ENCODE measurements at regions not wholly inside any gene's neighbourhood (a gene's known extent, or its start where the extent isn't known, plus 50 kb on each side); places are given as distances from the start of the nearest gene placed in this dataset.

DNA sequence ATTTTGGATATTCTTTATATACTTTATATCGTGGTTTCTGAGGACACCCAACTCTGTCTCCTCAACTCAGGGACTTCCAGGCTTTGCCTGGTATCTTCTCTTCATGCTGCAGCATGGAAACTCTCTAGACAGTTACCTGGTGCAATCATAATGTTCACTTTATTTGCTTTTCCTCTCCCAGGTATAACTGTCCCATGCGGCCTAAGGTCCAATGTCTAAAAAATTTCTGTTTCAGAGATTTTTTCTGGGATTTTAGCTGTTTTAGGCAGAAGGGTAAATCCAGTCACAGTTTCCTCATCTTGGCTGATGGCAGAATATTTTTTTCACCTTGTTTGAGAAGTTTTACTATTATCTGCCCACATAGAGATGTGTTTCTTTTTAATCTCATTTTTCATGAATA is 139.9 kb upstream of the KCNMB2 start:
- no peak for DNase-seq

DNA sequence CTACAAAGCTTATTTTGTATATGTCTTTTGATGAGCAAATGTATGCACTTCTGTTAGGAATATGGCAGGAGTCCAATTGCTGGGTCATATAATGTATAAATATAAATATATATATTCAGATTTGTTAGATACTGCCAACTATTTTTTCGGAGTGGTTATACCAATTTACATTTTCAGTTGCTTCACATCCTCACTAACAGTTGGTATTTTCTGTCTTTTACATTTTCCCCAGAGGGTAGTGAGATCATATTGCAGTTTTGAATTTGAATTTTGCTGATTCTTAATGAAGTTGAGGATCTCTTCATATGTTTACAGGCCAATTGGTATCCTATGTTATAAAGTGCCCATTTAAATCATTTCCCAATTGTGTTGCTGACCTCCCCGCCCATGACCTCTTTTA is 139.0 kb upstream of the KCNMB2 start:
- no peak for DNase-seq

DNA sequence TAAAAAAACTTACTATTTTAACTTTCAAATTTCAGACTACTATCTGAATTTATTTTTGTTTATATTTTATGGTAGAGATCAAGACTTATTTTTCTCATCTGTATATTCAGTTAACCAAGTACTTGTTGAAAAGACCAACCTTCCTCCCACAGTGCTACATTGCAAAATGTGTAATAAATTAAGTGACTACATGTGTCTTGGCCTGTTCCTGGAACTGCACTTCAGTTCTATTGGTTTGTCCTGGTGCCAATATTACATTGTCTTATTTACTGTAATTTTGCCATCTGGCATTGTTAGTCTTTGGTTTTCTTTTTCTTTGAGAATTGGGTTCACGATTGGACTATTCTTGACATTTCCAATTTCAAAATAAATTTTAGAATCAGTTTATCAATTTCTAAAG is 138.4 kb upstream of the KCNMB2 start:
- no peak for DNase-seq

DNA sequence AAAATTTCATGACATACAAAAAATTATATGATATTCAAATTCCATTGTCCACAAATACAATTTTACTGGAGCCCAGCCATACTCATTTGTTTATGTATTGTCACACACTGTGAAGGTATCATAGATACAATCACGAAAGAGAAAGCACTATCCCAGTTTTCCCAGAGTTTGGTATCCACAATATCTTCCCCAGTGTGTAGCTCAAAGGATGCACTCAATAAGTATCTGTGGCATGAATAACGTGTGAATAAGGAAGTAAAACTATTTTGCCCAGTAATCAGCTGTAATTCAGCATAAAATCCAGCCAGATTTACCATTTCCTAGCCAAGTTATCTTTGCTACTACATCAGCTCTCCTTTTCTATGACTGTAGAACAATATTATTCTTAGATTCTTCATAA is 131.3 kb upstream of the KCNMB2 start:
- no peak for DNase-seq

DNA sequence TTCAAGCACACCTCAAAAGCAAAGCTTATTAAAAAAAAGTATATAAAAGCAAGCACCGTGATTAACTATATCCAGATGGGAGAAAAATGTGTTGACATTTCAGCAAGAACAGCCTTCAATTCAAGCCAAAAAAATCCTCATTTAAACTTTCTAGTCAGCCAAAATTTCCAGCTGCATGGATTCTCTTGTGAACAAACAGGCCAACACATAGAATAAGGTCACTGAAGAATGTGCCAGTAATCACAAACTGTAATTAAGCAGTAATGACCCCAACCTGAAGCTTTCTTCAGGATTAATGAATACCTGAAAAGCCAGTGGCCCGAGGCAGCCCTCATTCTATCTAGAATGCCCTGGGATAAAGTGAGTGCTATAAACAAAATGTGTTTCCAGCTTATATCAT is 130.7 kb upstream of the KCNMB2 start:
- DNase-seq = no peak

DNA sequence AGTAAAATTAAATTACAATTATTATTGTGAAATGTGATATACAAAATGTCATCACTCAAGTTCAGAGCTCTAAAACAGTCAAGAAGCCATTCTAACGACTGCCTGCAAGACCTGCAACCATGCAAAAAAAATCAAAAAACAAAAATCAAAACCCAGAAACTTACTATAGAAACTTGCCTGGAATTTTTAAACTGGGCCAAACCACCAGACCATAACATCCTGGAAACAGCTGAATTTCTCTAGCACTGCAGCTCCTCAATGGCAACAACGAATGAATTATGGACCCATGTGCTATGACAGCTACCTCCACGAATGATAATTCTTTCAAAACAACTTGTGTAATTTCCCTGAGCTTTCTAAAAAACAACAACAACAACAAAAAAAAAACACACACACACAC is 130.0 kb upstream of the KCNMB2 start:
- no peak for DNase-seq

DNA sequence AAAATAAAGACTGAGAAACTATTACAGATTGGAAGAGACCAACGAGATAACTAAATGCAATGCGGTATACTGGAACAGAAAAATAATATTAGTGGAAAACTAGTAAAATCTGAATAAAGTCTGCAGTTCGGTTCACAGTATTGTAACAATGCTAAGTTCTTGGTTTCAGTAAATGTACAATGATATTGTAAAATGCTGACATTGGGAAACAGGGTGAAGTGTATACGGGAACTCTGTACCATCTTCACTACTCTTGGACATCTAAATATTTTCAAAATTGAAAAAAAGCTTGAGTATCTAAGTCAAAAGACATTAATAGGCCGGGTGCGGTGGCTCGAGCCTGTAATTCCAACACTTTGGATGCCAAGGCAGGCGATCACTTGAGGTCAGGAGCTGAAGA is 120.9 kb upstream of the KCNMB2 start:
- DNase-seq = no peak

DNA sequence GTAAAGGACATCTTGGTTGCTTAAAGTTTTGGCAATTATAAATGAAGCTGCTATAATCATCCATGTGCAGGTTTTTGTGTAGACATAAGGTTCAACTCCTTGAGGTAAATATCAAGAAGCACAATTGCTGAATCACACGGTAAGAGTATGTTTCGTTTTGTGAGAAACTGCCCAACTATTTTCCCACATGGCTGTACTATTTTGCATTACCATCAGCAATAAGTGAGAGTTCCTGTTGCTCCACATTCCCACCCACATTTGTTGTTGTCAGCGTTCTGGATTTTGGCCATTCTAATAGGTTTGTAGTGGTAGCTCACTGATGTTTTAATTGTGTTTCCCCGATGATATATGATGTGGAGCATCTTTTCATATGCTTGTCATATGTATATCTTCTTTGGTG is 118.5 kb upstream of the KCNMB2 start:
- no peak for DNase-seq

DNA sequence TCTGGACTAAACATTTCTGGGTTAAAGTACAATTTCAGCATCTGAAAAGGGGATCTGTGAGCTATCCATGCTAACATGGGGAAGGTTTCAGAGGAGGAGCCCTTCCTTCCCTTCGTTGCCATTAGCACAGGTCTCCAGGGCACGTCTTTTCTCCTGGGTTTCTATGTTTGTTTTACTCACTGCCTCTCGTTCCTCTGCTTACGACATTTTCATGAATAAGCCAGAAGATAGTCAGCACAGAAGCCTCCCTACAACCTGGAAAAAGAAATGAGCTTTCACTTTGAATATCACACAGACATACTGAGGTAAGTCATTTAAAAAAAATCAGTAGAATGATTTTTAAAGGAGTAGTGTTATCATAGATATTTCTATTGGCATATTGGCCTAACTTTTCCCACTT is 117.2 kb upstream of the KCNMB2 start:
- no peak for DNase-seq

DNA sequence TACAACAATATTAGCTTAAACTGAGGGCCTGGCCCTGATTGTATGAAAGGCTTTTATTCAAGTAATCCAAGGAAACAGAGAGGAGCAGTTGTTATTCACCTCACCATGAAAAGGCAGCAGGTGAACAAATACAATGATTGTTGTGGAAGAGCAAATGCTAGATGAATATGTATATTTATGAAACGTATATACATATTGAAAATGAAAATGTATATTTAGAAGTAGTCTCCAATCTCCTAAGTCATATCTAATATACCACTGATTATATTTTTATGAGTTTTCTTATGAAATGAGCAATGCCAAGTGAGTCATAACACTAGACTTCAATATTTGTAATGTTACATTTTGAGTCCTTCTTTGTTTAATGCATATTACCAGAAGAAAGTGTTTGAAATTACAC is 116.2 kb upstream of the KCNMB2 start:
- no peak for DNase-seq

DNA sequence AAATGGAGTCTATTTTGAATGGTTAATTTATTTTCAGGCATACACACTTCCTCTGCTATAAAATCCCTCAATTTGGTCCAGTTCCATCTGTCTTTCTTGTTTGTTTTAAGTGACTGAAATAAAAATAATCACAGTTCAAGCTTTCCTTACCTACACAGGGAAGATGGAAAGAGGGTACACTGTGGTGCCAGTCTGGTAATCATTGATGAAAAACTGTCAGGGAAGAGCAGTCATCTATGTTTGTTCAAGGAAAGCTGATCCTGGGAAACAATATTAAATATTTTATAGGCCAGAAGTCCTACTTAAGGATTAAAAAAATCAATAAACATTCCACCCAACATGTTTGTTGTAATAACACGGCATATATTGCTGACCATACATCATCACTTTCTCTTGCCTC is 115.2 kb upstream of the KCNMB2 start:
- DNase-seq = no peak

DNA sequence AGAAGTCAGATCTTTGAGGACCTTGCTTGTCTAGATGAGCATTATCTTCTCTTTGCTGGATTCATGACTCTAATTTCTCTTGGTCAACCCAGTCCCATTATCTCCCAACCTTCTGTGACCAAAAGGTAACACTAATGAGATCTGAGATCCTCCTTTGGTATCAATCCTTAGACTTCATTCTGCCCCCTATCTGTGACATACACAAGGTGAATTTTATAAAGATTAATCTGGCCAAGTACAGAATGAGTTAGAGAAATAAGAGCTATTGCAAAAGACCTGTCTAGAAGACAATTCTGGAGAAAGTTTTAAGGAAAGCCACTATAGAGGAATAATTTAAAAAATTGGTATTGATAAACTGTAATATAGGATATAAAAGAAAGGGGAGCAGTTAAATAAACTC is 113.8 kb upstream of the KCNMB2 start:
- no peak for DNase-seq

DNA sequence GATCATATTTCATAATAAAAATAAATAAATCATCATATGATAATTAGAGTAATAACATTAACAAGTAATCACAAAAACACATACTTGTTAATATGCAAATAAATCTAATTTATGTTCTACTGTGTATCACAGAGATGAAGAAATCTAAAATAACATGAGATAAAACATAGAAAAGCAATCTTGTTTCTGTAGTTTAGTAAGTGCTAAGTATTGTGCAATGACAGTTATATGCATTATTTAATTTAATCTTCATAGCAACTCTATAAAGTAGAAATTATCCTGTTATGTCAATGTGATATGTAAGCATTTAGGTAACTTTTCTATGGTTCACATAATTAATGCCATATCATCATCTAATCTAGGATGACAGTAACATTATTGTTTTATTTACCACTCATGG is 108.2 kb upstream of the KCNMB2 start:
- no peak for DNase-seq

DNA sequence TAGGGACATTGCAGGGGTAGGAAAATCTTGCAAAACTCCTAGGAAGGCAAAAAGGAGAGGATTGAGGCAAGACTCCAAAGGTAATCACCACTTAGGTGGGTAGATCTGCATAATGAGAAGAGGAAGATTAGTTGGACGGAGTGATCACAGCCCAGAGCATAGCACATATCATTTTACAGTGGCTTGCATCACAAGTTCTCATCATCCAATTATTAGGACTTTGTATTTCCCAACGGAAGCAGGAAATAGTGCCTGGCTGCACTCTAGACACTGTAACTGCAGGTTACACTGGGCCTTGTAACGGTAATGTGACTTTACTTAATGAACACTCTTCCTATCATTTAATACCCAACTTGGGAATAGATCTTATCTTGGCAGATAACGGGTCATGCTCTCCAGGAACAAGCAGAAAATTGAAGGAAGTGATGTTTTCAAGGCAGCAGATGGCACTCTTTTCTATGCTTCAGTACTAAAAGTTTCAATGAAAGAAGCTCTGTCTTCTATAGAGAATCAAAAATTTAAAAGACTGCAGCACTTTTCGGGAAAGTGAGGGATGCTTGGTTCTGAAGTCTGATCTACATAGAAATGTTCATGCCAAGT is 101.9 kb upstream of the KCNMB2 start:
- DNase-seq = no peak

DNA sequence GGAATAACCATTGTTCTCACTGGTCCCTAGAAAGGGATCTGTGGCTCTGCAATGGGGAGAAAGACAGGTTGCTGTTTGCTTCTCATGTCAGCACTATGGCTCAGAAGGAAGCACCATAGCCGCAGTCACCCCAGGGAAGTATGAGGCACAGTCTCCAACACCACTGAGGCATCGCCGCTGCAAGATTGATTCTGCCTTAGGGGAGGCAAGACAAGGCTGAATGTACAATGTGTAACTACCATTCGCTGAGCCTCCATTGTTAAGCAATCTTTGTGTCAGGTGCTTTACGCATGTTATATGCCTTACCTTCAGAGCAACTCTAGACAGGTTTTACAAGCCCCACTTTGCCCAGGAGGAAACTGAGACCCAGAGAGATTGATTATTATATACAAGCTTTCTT is 100.7 kb upstream of the KCNMB2 start:
- DNase-seq = no peak

DNA sequence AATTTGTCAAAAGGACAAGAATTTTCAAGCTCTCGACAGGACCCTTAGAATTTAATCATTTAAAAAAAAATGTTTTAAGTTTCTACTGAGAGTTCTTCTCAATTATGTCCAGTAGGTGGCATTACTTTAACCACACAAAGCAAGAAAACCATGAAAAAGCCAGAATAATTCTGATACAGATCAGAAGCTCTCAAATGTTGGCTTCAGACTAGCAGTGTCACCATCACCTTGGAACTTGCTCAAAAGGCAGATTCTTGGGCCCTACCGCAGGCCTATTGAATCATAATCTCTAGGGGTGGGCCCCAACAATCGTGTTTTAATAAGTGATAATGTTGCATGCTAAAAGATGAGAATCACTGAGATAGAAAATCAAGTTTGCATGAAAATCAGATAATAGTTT is 99.5 kb upstream of the KCNMB2 start:
- no peak for DNase-seq

DNA sequence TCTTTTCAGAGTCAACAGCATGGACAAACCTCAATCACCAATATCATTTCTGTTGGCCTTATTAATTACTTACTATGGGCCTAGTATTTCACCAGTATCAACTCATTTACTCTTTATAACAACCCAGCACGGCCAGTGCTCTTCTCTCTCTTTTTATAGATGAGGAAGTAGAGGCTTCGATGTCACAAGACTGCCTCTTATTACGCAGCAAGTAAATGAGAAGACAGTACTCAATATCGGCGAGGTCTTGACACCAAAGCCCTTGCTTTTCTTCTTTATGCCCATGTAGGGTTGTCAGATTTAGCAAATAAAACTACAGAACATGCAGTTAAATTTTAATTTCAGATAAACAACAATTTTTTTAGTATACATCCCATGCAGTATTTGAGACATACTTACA is 99.0 kb upstream of the KCNMB2 start:
- no peak for DNase-seq

DNA sequence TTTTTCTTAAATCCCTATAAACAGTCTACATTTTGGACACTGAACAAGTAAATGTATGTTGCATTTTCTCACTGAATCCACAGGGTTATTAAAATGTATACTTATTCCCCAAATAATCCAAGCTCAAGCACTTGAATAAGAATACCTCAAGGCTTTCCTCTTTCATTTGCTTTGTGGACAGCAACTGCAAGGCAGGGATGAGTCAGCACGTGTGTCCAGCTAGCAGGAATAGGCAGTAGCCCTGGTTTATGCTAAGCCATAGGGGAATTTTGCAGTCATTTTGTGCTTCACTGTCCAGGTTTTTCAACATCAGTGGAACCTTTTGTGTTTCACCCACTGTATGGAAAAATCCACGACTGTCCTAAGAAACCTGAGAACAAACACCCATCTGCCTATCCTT is 96.7 kb upstream of the KCNMB2 start:
- DNase-seq = no peak

DNA sequence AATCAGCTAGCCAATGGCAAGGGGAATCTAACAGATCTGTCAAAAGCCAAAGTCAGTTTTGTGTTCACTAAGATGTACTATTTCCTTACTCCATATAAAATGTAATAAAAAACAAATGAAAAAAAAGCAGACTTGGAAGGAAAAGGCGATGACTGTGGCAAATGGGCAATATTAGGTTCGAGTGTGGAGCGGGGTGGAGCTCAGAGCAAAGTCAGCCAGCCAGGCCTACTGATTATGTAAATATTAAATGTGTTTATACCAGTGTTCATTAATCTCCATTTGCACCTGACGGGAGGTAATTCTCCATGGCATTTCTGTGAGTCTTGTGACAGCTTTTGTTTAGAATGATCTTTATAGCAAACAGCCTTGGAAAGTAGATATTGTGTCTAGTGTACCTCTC is 96.2 kb upstream of the KCNMB2 start:
- DNase-seq = no peak

DNA sequence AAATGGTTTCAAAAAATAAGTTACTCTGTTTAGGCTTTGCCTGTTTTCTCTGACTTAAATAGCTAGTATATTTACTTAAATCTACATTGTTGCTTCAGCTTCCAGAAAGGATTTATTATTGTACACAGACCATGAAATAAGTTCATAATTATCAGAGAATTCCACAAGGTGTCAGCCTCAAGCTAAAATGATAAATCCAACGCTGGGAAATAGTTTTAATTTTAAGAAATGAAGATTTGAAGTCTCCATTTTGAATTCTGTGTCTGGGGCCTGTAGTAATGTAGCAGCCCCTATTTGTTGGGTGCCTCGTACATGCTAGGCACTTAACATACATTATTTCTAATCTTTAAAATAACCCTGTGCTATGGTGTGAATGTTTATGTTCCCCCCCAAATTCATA is 92.6 kb upstream of the KCNMB2 start:
- no peak for DNase-seq

DNA sequence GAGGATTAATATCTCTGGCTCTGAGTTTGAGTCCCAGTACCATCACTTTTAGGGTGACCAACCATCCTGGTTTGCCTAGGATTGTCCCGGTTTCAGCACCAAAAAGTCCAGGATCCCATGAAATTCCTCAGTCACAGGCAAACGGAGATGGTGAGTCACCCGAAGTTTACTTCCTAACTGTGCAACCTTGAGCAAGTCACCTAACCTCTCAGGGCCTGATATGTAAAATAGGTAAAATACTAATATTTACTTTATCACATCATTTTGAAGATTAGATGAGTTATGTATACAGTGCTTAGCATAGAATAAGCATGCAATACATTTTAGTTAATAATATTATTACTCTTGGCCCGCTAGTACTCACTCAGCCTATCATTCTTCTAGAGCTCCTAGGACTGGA is 91.1 kb upstream of the KCNMB2 start:
- no peak for DNase-seq

DNA sequence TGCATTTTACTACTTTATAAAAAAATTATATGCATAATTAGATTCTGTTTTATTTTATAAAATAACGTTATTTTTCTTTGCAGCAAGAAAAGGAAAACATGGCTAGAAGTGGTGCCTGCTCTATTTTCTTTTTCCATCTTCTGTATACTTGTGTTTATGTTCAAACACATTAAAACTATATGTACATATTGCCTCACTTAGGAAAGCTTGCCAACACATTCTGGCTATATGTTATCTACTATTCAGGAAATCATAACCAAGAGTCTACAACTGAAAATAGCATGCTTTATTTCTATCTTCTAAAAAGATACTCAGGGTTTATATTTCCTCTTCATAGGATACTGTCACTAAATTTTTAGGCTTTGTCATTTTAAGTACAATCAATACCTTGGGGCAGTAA is 90.2 kb upstream of the KCNMB2 start:
- DNase-seq = no peak

DNA sequence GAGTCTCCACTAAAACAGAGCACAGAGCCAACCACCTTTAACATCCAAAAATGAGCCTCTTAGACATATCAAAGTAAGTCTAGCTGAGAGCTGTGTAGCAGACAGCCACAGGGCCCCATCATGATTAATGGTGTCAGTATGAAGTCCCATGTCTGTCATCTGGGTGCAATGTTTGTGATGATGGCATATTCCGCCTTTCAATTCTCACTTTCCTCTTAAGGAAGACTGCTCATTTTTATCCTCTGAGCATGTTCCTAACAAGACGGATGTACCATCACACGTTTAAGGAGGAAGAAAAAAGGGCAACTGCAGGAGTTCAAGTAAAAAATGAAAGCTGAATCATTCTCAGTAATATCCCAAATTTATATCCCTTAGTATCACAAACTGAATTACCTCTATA is 85.8 kb upstream of the KCNMB2 start:
- DNase-seq = no peak

DNA sequence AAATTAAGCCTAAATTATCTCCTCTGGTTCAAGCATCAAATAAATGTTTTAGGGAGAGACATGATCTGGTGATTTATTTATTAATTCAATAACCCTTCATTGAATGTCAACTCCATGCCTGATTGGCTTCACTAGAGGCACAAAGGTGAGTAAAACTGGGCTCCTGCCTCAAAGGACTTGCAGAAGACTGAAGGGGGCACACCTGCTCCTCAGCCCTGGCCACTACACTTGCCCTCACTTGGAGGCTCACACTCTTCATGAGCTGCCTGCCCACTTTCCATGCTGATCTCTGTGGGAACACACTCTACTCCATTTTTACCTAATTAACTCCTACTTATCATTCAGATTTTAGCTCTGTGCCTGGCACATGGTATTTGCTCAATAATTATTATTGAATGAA is 84.4 kb upstream of the KCNMB2 start:
- DNase-seq = no peak

DNA sequence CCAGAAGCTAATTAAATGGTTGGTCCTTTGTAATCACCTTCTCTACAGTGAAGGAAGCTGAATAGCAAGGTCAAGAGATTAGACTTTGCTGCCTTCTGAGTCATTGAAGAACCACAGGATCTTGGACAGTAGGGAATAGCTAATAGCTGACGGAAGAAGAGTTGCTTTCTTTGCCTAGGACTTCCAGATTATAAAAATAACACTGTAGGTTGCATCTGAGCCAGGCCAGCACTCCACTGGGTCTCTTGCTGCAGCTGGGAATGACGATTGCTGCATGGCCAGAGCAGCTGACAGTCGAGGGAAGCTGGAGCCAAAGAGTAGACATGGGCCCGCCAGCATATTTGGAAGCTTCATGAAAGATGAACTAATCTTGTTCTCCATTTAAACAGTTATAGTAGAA is 81.5 kb upstream of the KCNMB2 start:
- no peak for DNase-seq

DNA sequence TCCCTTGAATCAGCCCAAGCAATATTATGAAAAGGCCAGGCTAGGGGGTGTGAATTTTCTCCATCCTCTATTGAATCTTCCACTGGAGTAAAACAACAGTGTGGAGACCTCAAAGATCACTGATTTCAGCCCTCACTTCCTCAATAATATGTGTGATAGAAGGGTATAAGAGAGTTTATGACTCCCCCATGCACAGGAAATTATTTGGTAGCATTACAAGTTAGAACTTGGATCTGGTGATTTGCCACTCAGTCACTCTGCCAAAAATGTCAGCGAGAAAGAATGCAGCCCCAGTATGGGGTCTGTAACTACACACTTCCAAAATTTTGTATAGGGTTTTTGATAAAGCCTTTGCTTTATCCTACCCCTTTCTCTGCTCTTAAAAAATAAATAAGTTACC is 81.0 kb upstream of the KCNMB2 start:
- DNase-seq = no peak

Data from stimulated activated CD4-positive, alpha-beta T cell treated with anti-CD3 and anti-CD28 coated beads, Interleukin-4, amount 100 ng/mL, for 4 hours (primary cell).